Upper lobe of left lung (tissue), 4 donors: ENCODE measurements at regions not wholly inside any gene's neighbourhood (a gene's known extent, or its start where the extent isn't known, plus 50 kb on each side); places are given as distances from the start of the nearest gene placed in this dataset.

Experiments used
- CTCF ChIP-seq, 6 experiments: fragments of 450-650 bp in 4 of 6; fragments of 200-600 bp in 2 of 6; sonication (generic) in 2 of 6; IDR thresholded peaks; one replicate each; pipeline ENCODE4 v1.5.1; 2016 to 2019; ENCODE audit warnings: antibody characterized with exemption in 6 of 6
- EP300 ChIP-seq, 4 donors: sonication (generic); formaldehyde crosslinking; IDR thresholded peaks; one replicate each; pipeline ENCODE4 v1.5.1; 2017; ENCODE audit warnings: antibody characterized with exemption in 4 of 4, control low read depth in 2 of 4

GRCh38 chr10:59020502-59020901, 155.9 kb upstream of the PHYHIPL start:
- TF ChIP-seq CTCF (IDR thresholded peaks at IDR 0.05) (no peak), EP300 (IDR thresholded peaks at IDR 0.05) (no peak)
